Esophagus muscularis mucosa (tissue), 4 donors: ENCODE measurements at regions not wholly inside any gene's neighbourhood (a gene's known extent, or its start where the extent isn't known, plus 50 kb on each side); places are given as distances from the start of the nearest gene placed in this dataset.

ENCODE experiments used
- DNase-seq: peaks from one replicate; pipeline ENCODE4 v3.0.0-alpha.2; 2017; ENCODE audit errors: extremely low spot score
- H3K27ac ChIP-seq, 4 donors: fragments of 200-600 bp; sonication (generic); replicated peaks in 1 of 4; 1 replicate in 3 of 4; 2 replicates in 1 of 4; pipeline ENCODE4 v1.5.1; 2016 to 2019; ENCODE audit warnings: mild to moderate bottlenecking in 1 of 4
- H3K27me3 ChIP-seq, 4 donors: fragments of 200-600 bp; sonication (generic); one replicate each; pipeline versions ENCODE4 v1.5.1 to v1.6.0; 2016 to 2019
- H3K36me3 ChIP-seq, 4 donors: fragments of 200-600 bp; sonication (generic); one replicate each; pipeline ENCODE4 v1.5.1; 2016 to 2019
- H3K4me1 ChIP-seq, 4 donors: fragments of 200-600 bp; sonication (generic); one replicate each; pipeline ENCODE4 v1.5.1; 2016 to 2019
- H3K4me3 ChIP-seq, 4 donors: fragments of 200-600 bp; sonication (generic); 1 replicate in 2 of 4; 2 replicates in 2 of 4; pipeline ENCODE4 v1.5.1; 2016 to 2019; ENCODE audit warnings: mild to moderate bottlenecking in 4 of 4, moderate library complexity in 1 of 4
- H3K9me3 ChIP-seq, 4 donors: fragments of 200-600 bp; sonication (generic); 1 replicate in 3 of 4; 2 replicates in 1 of 4; pipeline ENCODE4 v1.5.1; 2016 to 2019
- EP300 ChIP-seq: sonication (generic); formaldehyde crosslinking; IDR thresholded peaks from one replicate; pipeline ENCODE4 v1.6.1; 2017; ENCODE audit warnings: antibody characterized with exemption
- POLR2A ChIP-seq: fragments of 450-650 bp; IDR thresholded peaks from one replicate; pipeline ENCODE4 v1.6.1; 2017; ENCODE audit warnings: antibody characterized with exemption, moderate library complexity, mild to moderate bottlenecking, low read depth
- POLR2AphosphoS5 ChIP-seq, 2 donors: sonication (generic); formaldehyde crosslinking; IDR thresholded peaks; one replicate each; pipeline ENCODE4 v1.6.1; 2017; ENCODE audit warnings: antibody characterized with exemption in 2 of 2
- WGBS: methylation state at CpG from one replicate; pipeline ENCODE4 v1.1.5; 2018; 5-methylcytosine and 5-hydroxymethylcytosine counted together
- intact Hi-C: fragments of 100-400 bp; cut with DNase I; formaldehyde crosslinking; loops from one replicate; pipeline ENCODE4 v1.15.1; 2023
- TF ChIP-seq, protein P1 (sequence below), 3 experiments: fragments of 200-600 bp in 2 of 3; fragments of 450-650 bp in 1 of 3; sonication (generic) in 2 of 3; IDR thresholded peaks; one replicate each; pipeline ENCODE4 v1.5.1; 2017 to 2019; ENCODE audit warnings: antibody characterized with exemption in 3 of 3, mild to moderate bottlenecking in 2 of 3, moderate library complexity in 1 of 3

DNA sequence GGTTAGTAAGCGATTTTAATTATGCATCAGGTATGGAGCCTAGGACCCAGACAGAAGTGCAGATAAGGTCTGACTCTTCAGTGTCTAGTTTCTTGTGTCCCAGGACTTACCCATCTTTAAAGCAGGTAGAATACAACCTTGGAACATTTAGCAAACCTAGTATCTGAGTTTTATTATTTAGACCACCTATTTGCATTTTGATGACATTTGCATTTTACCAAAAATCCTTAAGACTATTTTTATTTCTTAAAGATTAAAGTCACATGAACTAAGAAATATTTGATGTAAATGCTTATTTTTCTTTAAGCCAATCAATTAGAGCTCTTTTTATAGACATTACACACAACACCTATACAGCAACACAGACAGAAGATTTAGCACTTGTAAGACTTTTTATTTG is 939.1 kb downstream of the OTOL1 start:
- no peak for DNase-seq
- H3K9me3 ChIP-seq: no peaks in the 10 kb centered on the region
- no peaks in the 10 kb centered on the region for H3K4me1 ChIP-seq
- intact Hi-C loops: no loop called here
- WGBS: 100% methylated on average over 1 of the region's 1 CpG
- H3K27ac ChIP-seq: no peak overlapping the region
- H3K27me3 ChIP-seq: no peaks in the 10 kb centered on the region
- TF ChIP-seq POLR2AphosphoS5 (IDR thresholded peaks at IDR 0.05): no peak
- no peak for TF ChIP-seq POLR2A
- TF ChIP-seq EP300: no peak
- TF ChIP-seq, protein P1, sequence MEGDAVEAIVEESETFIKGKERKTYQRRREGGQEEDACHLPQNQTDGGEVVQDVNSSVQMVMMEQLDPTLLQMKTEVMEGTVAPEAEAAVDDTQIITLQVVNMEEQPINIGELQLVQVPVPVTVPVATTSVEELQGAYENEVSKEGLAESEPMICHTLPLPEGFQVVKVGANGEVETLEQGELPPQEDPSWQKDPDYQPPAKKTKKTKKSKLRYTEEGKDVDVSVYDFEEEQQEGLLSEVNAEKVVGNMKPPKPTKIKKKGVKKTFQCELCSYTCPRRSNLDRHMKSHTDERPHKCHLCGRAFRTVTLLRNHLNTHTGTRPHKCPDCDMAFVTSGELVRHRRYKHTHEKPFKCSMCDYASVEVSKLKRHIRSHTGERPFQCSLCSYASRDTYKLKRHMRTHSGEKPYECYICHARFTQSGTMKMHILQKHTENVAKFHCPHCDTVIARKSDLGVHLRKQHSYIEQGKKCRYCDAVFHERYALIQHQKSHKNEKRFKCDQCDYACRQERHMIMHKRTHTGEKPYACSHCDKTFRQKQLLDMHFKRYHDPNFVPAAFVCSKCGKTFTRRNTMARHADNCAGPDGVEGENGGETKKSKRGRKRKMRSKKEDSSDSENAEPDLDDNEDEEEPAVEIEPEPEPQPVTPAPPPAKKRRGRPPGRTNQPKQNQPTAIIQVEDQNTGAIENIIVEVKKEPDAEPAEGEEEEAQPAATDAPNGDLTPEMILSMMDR (IDR thresholded peaks at IDR 0.05): no peak
- no peaks in the 10 kb centered on the region for H3K36me3 ChIP-seq
- H3K4me3 ChIP-seq: no peak overlapping the region

DNA sequence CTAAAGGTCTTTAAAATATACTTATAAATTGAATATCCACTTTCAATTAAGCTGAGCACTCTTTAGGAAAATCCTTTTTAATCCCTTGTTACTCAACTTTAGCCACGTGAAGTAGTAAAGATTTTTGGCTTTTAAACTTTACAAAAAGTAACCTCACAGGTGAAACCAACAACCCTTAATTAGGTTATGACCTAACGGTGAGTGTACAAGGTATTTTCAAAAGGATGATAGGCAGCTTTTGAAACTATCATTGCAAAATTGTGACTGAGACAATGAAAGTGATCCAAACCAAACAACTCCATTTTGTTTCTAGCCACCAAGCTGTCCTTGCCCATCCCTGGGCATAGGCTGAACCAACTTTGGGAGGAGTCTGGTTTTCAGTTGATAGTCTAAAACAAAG is 940.2 kb downstream of the OTOL1 start:
- Histone ChIP-seq H3K27ac (no peak overlapping the region), H3K9me3 (no peaks in the 10 kb centered on the region), H3K36me3 (no peaks in the 10 kb centered on the region), H3K4me3 (no peak overlapping the region), H3K27me3 (no peaks in the 10 kb centered on the region), H3K4me1 (no peaks in the 10 kb centered on the region)
- intact Hi-C loops: no loop called here
- TF ChIP-seq, protein P1 (IDR thresholded peaks at IDR 0.05): no peak
- WGBS: 46% methylated on average over 2 of the region's 2 CpGs
- no peak for DNase-seq

DNA sequence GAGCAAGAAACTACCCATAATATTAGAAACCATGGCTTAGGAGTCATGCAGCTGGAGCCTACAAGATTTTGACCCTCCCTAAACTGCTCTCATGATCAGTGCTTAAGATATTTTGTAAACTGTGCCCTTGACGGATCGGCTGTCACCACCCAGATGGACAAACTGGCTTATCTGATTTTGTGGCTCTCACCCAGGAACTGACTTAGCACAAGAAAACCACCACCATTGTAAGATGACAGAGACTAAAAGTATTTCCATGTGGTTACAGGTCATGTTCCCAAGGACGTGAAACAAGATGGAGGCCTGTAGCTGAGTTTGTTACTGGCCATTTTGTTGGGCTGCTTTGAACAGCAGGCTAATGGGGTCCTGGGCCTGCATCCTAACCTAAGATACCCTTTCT is 940.9 kb downstream of the OTOL1 start:
- H3K27ac ChIP-seq: no peak overlapping the region
- DNase-seq: no peak
- no peak overlapping the region for H3K4me3 ChIP-seq
- intact Hi-C loops: no loop called here
- H3K36me3 ChIP-seq: no peaks in the 10 kb centered on the region
- TF ChIP-seq, protein P1 (IDR thresholded peaks at IDR 0.05): no peak
- TF ChIP-seq POLR2A (no peak), POLR2AphosphoS5 (IDR thresholded peaks at IDR 0.05) (no peak), EP300 (no peak)
- no peaks in the 10 kb centered on the region for H3K4me1 ChIP-seq
- 33% methylated on average over 3 of the region's 3 CpGs for WGBS
- H3K27me3 ChIP-seq: no peaks in the 10 kb centered on the region
- H3K9me3 ChIP-seq: no peaks in the 10 kb centered on the region

DNA sequence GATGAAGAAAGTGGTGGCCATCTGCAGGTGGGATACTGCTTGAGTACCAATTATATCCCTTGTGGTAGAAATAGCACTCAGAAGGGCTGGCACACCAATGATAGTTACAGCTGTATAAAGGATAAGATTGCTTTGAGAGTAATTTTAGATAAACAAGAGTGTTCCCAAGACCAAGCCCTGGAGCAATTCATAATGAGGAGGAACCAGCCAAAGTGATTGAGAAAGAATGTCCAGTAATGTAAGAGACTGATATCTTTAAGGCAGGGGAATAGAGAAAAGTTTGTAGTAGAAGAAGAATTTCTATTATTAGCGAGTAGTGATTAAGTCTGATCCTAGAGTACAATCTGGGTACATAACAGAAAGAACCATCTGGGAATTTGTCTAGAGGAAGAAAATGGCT is 945.1 kb downstream of the OTOL1 start:
- Histone ChIP-seq H3K36me3 (no peaks in the 10 kb centered on the region), H3K4me3 (no peak overlapping the region), H3K27ac (no peak overlapping the region), H3K27me3 (no peaks in the 10 kb centered on the region), H3K9me3 (no peaks in the 10 kb centered on the region), H3K4me1 (no peaks in the 10 kb centered on the region)
- WGBS: 0% methylated on average over 1 of the region's 1 CpG
- no peak for DNase-seq
- no peak for TF ChIP-seq EP300
- TF ChIP-seq, protein P1 (IDR thresholded peaks at IDR 0.05): no peak
- TF ChIP-seq POLR2AphosphoS5 (IDR thresholded peaks at IDR 0.05): no peak
- no peak for TF ChIP-seq POLR2A
- intact Hi-C loops: no loop called here

DNA sequence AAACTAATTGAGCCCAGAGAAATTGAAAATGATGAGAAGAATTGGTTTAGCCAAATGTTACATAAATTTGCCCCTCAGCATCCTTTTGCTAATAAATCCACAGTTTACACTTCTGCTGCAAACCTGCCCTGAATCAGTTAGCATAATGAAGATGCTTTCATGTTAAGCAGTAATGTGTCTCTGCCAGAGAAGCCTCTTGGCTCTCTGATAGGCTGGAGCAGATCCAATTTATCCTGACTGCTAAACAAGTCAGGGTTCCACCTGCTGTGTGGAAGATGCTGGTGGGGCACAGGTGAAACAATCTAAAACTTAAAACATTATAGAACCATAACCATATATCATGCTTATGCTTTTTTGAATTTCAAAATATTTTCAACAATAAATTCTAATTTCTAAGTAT is 946.8 kb downstream of the OTOL1 start:
- TF ChIP-seq EP300: no peak
- no peak for TF ChIP-seq POLR2AphosphoS5 (IDR thresholded peaks at IDR 0.05)
- no peak overlapping the region for H3K27ac ChIP-seq
- no peaks in the 10 kb centered on the region for H3K27me3 ChIP-seq
- no peak for DNase-seq
- H3K36me3 ChIP-seq: no peaks in the 10 kb centered on the region
- H3K4me3 ChIP-seq: no peak overlapping the region
- no peaks in the 10 kb centered on the region for H3K9me3 ChIP-seq
- no peaks in the 10 kb centered on the region for H3K4me1 ChIP-seq
- intact Hi-C loops: no loop called here
